ENCODE measurements at regions not wholly inside any gene's neighbourhood (a gene's known extent, or its start where the extent isn't known, plus 50 kb on each side); places are given as distances from the start of the nearest gene placed in this dataset.

DNA sequence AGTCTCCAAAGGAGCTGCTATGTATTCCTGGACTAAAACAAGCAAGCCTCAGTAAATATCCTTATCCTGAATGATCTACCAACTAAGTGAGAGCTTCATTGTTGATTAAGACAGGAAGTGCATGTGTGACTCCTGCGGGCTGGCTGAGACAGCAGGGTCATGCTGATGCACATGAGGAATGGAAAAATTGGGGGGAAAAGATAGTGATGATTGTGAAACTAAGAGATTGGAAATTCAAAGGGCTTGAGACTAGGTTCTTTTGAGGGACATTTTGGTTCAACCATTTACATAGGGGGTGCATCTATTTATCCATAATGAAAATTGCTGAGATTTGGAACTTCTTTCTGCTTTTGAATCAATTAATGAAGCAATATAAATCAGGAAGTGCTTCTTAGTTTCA is 61.1 kb upstream of the C1QTNF7 start:
- DNase-seq, result no peak

DNA sequence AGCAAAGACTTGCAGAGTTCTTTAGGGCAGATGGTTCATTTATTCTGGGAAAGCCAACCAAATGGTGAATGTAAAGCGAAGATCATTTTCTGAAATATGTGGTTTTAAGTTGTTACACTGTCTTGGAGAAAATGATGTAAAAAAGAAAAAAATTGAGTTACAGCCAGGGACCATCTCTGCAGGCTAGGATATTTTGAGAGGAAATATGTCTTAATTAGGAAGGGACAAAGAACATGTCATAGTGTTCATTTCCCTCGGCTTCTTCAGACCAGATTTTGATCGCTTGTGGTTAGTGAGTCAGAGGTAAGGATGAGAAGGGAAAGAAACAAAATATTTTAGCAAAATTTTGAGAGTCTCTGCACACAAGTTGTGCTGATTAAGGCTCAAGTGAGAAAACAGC is 59.0 kb upstream of the C1QTNF7 start:
- DNase-seq, result no peak

DNA sequence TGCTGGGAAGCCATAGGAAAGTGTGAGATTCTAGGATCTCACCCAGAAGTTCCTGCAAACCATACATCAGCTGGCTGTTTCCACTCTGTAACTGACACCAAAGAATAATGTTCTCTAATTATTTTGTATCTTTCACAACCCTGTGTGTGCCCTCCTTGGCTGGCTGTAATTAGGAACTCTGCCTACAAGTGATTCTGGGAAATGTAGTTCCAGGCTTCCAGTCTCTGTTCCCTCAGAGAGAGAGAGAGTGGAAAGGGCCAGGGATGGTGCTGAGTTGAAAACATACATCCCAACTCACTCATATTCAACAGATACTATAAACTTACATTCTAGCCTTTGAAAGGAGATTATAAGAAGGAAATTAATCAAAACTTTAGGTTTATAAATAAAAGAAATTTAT is 57.5 kb upstream of the C1QTNF7 start:
- DNase-seq, result no peak

DNA sequence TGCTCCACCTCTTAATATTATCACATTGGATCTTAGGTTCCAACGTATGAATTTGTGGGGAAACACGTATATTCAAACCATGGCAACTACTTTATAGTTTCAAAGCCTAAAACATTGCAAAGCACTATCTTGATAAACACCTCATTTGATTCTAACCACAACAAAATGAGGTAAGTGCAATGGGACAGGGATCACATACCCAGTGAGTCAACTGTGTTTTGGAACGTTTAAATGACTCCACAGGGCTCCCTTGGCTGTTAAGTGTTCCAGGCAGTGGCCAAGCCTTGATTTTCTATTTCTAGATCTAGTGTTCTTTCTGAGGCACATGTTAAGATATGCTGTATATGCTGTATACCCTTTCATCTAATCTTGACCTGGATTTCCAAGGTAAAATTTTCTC is 54.5 kb upstream of the C1QTNF7 start:
- DNase-seq, result no peak

DNA sequence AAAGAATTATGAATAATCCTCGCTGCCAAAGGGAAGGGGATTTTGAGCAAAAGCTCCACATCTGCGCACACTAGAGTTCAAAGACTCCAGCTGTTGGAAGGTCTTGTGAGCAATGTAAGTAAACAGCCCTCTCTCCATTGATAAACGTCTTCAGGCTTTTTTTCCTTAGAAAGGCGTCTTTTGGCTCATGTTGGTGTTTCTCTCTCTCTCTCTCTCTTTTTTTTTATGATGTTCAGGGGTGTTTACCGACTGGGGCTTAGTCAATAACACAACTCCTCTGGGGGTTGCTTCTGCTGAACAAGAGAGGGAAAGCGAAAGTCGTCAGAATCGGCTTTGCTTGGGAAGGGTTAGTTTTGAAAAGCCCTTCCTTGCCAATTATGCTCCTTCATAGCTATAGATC is 53.2 kb upstream of the C1QTNF7 start:
- DNase-seq, result no peak

DNA sequence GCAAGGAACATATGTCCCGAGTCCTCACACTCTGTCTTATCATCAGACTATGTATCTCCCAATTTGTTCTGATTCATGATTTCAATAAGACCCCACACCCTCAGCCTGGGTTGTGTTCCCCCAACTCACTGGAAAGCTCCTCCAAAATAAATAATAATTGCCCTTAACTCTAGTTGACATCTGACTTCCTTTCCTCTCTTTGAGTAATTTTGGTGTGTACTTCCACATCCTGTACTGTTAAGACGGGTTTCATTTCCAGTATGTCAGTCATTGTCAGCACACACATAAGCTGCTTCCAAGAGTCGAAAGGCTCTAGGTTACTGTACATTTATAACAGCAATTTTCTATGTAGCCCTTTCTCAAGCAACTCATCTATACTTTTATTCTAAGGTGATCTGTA is 52.2 kb upstream of the C1QTNF7 start:
- DNase-seq, result no peak

DNA sequence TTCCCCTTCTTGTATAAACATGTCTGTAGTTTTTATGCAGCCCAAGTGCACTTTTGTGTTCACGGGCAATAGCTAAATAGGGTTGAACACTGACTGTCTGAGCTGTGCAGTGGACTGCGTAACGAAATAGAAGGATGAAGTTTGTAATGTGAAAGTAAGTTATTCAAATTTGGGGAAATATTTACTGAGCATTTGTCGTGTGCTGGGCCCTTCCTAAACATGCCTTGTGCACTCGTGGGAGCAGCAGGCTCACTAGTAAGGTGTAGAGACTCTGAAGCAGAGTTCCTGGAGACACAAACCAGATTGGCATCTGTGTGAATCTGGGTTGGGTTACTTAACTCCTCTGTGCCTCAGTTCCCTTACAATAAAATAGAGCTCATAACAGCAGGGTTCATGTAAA is 51.7 kb upstream of the C1QTNF7 start:
- no peak for DNase-seq

DNA sequence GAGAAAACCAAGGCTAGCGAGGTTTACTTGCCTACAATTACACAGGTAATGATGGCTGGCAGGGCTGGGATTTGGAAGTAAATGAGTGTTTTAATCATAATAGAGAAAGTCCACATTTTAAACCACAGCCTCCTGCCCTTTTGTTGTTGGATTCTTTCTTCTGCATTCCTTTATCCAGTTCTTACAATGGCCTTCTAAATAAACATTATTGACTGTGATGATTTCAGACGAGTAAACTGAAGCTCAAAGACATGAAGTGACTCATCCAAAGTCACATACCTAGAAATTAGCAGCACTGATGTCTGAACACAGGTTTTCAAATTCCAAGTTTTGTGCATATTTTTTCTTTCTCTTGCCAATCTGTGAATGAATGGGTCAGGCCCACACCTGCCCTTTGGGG is 51.2 kb upstream of the C1QTNF7 start:
- DNase-seq, result no peak

Data from anterior cingulate cortex (tissue), 58 donors.